Panc1 (cell line): ENCODE measurements at regions not wholly inside any gene's neighbourhood (a gene's known extent, or its start where the extent isn't known, plus 50 kb on each side); places are given as distances from the start of the nearest gene placed in this dataset.

ENCODE experiments used
- POLR2AphosphoS5 ChIP-seq: IDR thresholded peaks from 2 replicates; pipeline ENCODE4 v1.6.1; 2012; ENCODE audit warnings: mild to moderate bottlenecking, low read depth, low read length, moderate library complexity
- TF ChIP-seq, protein P1 (sequence below): fragments of 450-650 bp; IDR thresholded peaks from 2 replicates; pipeline ENCODE4 v1.5.1; 2017; ENCODE audit warnings: mild to moderate bottlenecking

DNA sequence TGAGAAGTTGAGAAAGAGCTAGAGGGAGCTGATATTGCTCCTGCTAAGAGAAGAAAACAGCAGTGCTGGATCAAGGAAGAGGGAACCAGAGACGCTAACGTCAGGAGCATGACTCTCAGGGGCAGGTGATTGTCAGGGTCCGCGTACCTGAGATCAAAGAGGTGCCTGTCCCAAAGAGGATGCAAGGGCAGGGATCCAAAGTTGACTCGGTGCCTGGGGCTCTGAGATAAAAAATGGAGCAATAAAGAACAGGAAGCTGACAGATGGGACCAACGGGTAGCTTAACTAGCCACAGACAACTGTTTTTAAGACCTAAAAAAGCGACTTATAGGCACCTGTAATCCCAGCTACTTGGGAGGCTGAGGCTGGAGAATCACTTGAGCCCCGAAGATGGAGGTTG, 517.8 kb downstream of the IRX1 start:
- TF ChIP-seq, protein P1, sequence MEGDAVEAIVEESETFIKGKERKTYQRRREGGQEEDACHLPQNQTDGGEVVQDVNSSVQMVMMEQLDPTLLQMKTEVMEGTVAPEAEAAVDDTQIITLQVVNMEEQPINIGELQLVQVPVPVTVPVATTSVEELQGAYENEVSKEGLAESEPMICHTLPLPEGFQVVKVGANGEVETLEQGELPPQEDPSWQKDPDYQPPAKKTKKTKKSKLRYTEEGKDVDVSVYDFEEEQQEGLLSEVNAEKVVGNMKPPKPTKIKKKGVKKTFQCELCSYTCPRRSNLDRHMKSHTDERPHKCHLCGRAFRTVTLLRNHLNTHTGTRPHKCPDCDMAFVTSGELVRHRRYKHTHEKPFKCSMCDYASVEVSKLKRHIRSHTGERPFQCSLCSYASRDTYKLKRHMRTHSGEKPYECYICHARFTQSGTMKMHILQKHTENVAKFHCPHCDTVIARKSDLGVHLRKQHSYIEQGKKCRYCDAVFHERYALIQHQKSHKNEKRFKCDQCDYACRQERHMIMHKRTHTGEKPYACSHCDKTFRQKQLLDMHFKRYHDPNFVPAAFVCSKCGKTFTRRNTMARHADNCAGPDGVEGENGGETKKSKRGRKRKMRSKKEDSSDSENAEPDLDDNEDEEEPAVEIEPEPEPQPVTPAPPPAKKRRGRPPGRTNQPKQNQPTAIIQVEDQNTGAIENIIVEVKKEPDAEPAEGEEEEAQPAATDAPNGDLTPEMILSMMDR: no peak
- no peak for TF ChIP-seq POLR2AphosphoS5
